Epithelial cell of esophagus (primary cell): ENCODE measurements at regions not wholly inside any gene's neighbourhood (a gene's known extent, or its start where the extent isn't known, plus 50 kb on each side); places are given as distances from the start of the nearest gene placed in this dataset.

Experiments used
- DNase-seq: peaks from one replicate; pipeline ENCODE4 v3.0.0; 2010; ENCODE audit warnings: low read depth
- H3K4me3 ChIP-seq: 2 replicates; pipeline ENCODE4 v1.5.1; 2011; ENCODE audit warnings: mild to moderate bottlenecking, low read length, control low read depth
- CTCF ChIP-seq: IDR thresholded peaks from 2 replicates; pipeline ENCODE4 v1.5.1; 2011; ENCODE audit warnings: low read depth, mild to moderate bottlenecking, low read length, control low read depth, inconsistent platforms; ENCODE audit not compliant: insufficient read depth; ENCODE audit errors: missing control alignments

DNA sequence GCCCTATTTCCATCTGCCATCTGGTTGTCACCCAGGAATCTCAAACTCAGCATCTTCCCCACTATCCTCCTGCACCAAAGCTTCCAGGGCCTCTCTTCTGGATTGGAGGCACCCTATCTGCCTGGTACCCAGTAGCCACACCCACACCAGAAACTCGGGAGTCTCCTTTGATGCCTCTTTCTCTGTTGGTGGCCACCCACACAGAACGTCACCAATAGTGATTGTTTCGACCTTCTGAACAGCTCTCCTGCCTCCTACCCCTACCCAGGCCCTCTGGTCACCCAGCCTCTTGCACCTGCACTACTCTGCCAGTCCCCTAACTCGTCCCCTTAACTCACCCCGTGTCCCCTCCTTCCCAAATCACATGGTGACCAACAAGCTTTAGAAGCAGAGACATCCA, 95.0 kb downstream of the IRF2BPL start:
- no peak overlapping the region for H3K4me3 ChIP-seq
- no peak for TF ChIP-seq CTCF
- DNase-seq = no peak

- TF ChIP-seq CTCF = no peak
- no peak overlapping the region for H3K4me3 ChIP-seq
Observed at GRCh38 chr14:76931631-76932402, 96.7 kb downstream of the IRF2BPL start.

GRCh38 chr14:76930549-76930948, 98.0 kb downstream of the IRF2BPL start:
- no peak for DNase-seq
- H3K4me3 ChIP-seq = no peak overlapping the region
- no peak for TF ChIP-seq CTCF

More at GRCh38 chr14:76931631-76932402, 96.7 kb downstream of the IRF2BPL start:
- DNase-seq = no peak

- no peak for TF ChIP-seq CTCF
- peak; percentile 86 for DNase-seq
- H3K4me3 ChIP-seq = no peak overlapping the region
Observed at GRCh38 chr14:76929927-76930326, 98.6 kb downstream of the IRF2BPL start.

DNA sequence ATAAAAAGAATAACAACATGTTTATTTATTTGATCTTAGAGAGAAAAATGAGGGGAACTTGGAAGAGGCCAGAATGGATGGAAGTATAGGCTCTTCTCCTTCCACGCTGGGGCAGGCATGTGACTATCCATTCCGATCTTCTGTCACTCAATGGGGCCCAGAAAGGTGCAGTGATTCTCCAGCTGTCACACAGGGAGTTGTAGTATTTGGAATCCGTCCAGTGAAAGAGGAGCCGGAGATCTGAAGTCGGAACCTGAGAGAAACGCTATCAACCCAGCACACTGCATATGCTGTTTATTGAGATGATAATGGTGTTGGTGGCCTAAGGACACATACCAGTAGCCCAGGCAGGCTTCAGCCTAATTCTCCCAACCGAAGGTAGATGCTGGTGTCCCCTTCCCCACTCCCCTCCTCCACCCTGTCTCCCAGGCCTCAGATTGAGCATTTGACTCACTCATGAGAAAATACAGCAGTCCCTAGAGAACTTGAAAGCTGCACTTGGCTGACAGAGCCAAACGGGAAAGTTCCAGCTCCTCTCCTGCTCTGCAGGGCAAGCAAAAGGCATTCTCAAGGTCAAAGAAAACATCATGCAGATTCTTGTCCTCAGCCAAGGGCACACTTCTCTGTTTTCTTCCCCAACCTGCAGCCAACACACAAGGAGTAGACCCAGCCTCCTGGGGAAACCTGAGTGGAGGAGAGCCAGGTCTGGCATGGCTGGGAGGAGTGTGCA, 100.4 kb downstream of the IRF2BPL start:
- H3K4me3 ChIP-seq = no peak overlapping the region
- DNase-seq = no peak
- no peak for TF ChIP-seq CTCF

- DNase-seq = peak; percentile 46
- no peak for TF ChIP-seq CTCF
- H3K4me3 ChIP-seq = no peak overlapping the region
Observed at GRCh38 chr14:76926521-76927251, 100.5 kb downstream of the LRRC74A start.
